HG03354 (cell line): ENCODE measurements at regions not wholly inside any gene's neighbourhood (a gene's known extent, or its start where the extent isn't known, plus 50 kb on each side); places are given as distances from the start of the nearest gene placed in this dataset.

Experiments used
- ATAC-seq: cut with Tn5 transposase; IDR thresholded peaks from one replicate; pipeline ENCODE4 v1.9.1; 2021; ENCODE audit warnings: mild to moderate bottlenecking; ENCODE audit not compliant: unreplicated experiment, poor library complexity, severe bottlenecking

GRCh38 chr15:66923438-66923881 lies 141.9 kb upstream of the SMAD3 start:
- no peak for ATAC-seq

GRCh38 chr15:66924889-66925288 lies 140.5 kb upstream of the SMAD3 start:
- ATAC-seq: no peak

- no peak for ATAC-seq
These were observed 139.7 kb upstream of the SMAD3 start for GRCh38 chr15:66925721-66926120.

- ATAC-seq: no peak
These were observed 138.0 kb upstream of the SMAD3 start for GRCh38 chr15:66927201-66928077.

GRCh38 chr15:66928101-66928500 lies 137.3 kb upstream of the SMAD3 start:
- ATAC-seq: no peak

- no peak for ATAC-seq
These were observed 136.6 kb upstream of the SMAD3 start for GRCh38 chr15:66928784-66929183.

- no peak for ATAC-seq
These were observed 135.5 kb upstream of the SMAD3 start for GRCh38 chr15:66929843-66930402.

GRCh38 chr15:66931768-66932633 lies 133.4 kb upstream of the SMAD3 start:
- no peak for ATAC-seq

- no peak for ATAC-seq
These were observed 132.8 kb upstream of the SMAD3 start for GRCh38 chr15:66932634-66933024.

- ATAC-seq: no peak
These were observed 131.2 kb upstream of the SMAD3 start for GRCh38 chr15:66933932-66934867.

GRCh38 chr15:66934868-66935520 lies 130.4 kb upstream of the SMAD3 start:
- no peak for ATAC-seq

GRCh38 chr15:66935688-66936087 lies 129.7 kb upstream of the SMAD3 start:
- no peak for ATAC-seq

GRCh38 chr15:66936109-66936860 lies 129.1 kb upstream of the SMAD3 start:
- ATAC-seq: no peak

- ATAC-seq: no peak
These were observed 128.4 kb upstream of the SMAD3 start for GRCh38 chr15:66936861-66937582.

GRCh38 chr15:66937588-66937987 lies 127.8 kb upstream of the SMAD3 start:
- no peak for ATAC-seq

- ATAC-seq: no peak
These were observed 127.1 kb upstream of the SMAD3 start for GRCh38 chr15:66938114-66938830.

- no peak for ATAC-seq
These were observed 126.4 kb upstream of the SMAD3 start for GRCh38 chr15:66939016-66939415.
